ENCODE measurements at regions not wholly inside any gene's neighbourhood (a gene's known extent, or its start where the extent isn't known, plus 50 kb on each side); places are given as distances from the start of the nearest gene placed in this dataset.

- TF ChIP-seq CTCF (IDR thresholded peaks at IDR 0.05) (no peak), POLR2A (IDR thresholded peaks at IDR 0.05) (no peak), POLR2AphosphoS5 (IDR thresholded peaks at IDR 0.05) (no peak), EP300 (IDR thresholded peaks at IDR 0.05) (no peak)
Measured at GRCh38 chr2:150591496-150592285, 104.2 kb upstream of the RND3 start.

All from gastroesophageal sphincter (tissue), 3 donors.